ENCODE measurements at regions not wholly inside any gene's neighbourhood (a gene's known extent, or its start where the extent isn't known, plus 50 kb on each side); places are given as distances from the start of the nearest gene placed in this dataset.
A peak's percentile ranks its signal among the peaks of the same experiment; 100 is the strongest.

- no peak for DNase-seq
These were observed 51.0 kb downstream of the CCDC54 start for GRCh38 chr3:107428051-107428858.

- peak; percentile 55 for DNase-seq
These were observed 52.3 kb downstream of the CCDC54 start for GRCh38 chr3:107429320-107430181.

GRCh38 chr3:107430214-107430995 lies 53.2 kb downstream of the CCDC54 start:
- no peak for DNase-seq

GRCh38 chr3:107430996-107431245 lies 53.7 kb downstream of the CCDC54 start:
- no peak for DNase-seq

GRCh38 chr3:107431246-107432012 lies 54.2 kb downstream of the CCDC54 start:
- peak; percentile 78 for DNase-seq

GRCh38 chr3:107432013-107432515 lies 54.8 kb downstream of the CCDC54 start:
- DNase-seq = peak; percentile 53

- DNase-seq = no peak
These were observed 55.4 kb downstream of the CCDC54 start for GRCh38 chr3:107432646-107433045.

- DNase-seq = no peak
These were observed 58.8 kb downstream of the CCDC54 start for GRCh38 chr3:107436029-107436428.

GRCh38 chr3:107438671-107439070 lies 61.4 kb downstream of the CCDC54 start:
- no peak for DNase-seq

GRCh38 chr3:107441617-107442016 lies 64.4 kb downstream of the CCDC54 start:
- DNase-seq = no peak

GRCh38 chr3:107443461-107443860 lies 66.2 kb downstream of the CCDC54 start:
- no peak for DNase-seq

- no peak for DNase-seq
These were observed 69.5 kb downstream of the CCDC54 start for GRCh38 chr3:107446706-107447105.

GRCh38 chr3:107450254-107450893 lies 72.4 kb upstream of the BBX start:
- DNase-seq = no peak

- DNase-seq = no peak
These were observed 70.3 kb upstream of the BBX start for GRCh38 chr3:107452436-107452835.

- no peak for DNase-seq
These were observed 69.3 kb upstream of the BBX start for GRCh38 chr3:107453504-107453903.

- DNase-seq = no peak
These were observed 67.1 kb upstream of the BBX start for GRCh38 chr3:107455621-107456020.

GRCh38 chr3:107456501-107456900 lies 66.3 kb upstream of the BBX start:
- DNase-seq = no peak

GRCh38 chr3:107458871-107459270 lies 63.9 kb upstream of the BBX start:
- peak; percentile 32 for DNase-seq

GRCh38 chr3:107461721-107462120 lies 61.0 kb upstream of the BBX start:
- DNase-seq = no peak

- DNase-seq = no peak
These were observed 58.7 kb upstream of the BBX start for GRCh38 chr3:107464037-107464436.

GRCh38 chr3:107465064-107465631 lies 57.6 kb upstream of the BBX start:
- no peak for DNase-seq

GRCh38 chr3:107468782-107469181 lies 54.0 kb upstream of the BBX start:
- no peak for DNase-seq
